ENCODE measurements at regions not wholly inside any gene's neighbourhood (a gene's known extent, or its start where the extent isn't known, plus 50 kb on each side); places are given as distances from the start of the nearest gene placed in this dataset.
"Not testable (repeated sequence)": the region's sequence is repeated elsewhere in the genome, so short reads cannot be mapped to it uniquely, and the experiment has no call there.

GRCh38 chr6:27678469-27678868 is 205.6 kb upstream of the ZNF184 start:
- DNase-seq (ENCODE audit: low read depth in 1 of 2, low spot score in 1 of 2) = no peak

GRCh38 chr6:27674882-27675281 is 202.0 kb upstream of the ZNF184 start:
- no peak for DNase-seq (ENCODE audit: low read depth in 1 of 2, low spot score in 1 of 2)

- DNase-seq (ENCODE audit: low read depth in 1 of 2, low spot score in 1 of 2) = no peak
Observed at GRCh38 chr6:27672113-27672799, 199.4 kb upstream of the ZNF184 start.

- no peak for DNase-seq (ENCODE audit: low read depth in 1 of 2, low spot score in 1 of 2)
Observed at GRCh38 chr6:27669624-27670301, 196.9 kb upstream of the ZNF184 start.

GRCh38 chr6:27669295-27669623 is 196.4 kb upstream of the ZNF184 start:
- DNase-seq (ENCODE audit: low read depth in 1 of 2, low spot score in 1 of 2) = no peak

GRCh38 chr6:27668442-27669294 is 195.8 kb upstream of the ZNF184 start:
- DNase-seq (ENCODE audit: low read depth in 1 of 2, low spot score in 1 of 2) = peak in 1 of 2 donors; percentile 19

- no peak for DNase-seq (ENCODE audit: low read depth in 1 of 2, low spot score in 1 of 2)
Observed at GRCh38 chr6:27667657-27668441, 194.9 kb upstream of the ZNF184 start.

GRCh38 chr6:27667016-27667656 is 194.2 kb upstream of the ZNF184 start:
- DNase-seq (ENCODE audit: low read depth in 1 of 2, low spot score in 1 of 2) = no peak

GRCh38 chr6:27662769-27663168 is 189.9 kb upstream of the ZNF184 start:
- DNase-seq (ENCODE audit: low read depth in 1 of 2, low spot score in 1 of 2) = no peak

GRCh38 chr6:27662212-27662611 is 189.3 kb upstream of the ZNF184 start:
- not testable (repeated sequence) for DNase-seq (ENCODE audit: low read depth in 1 of 2, low spot score in 1 of 2)

GRCh38 chr6:27653143-27653825 is 180.4 kb upstream of the ZNF184 start:
- DNase-seq (ENCODE audit: low read depth in 1 of 2, low spot score in 1 of 2) = not testable (repeated sequence)

- DNase-seq (ENCODE audit: low read depth in 1 of 2, low spot score in 1 of 2) = no peak
Observed at GRCh38 chr6:27651371-27651732, 178.4 kb upstream of the ZNF184 start.

- DNase-seq (ENCODE audit: low read depth in 1 of 2, low spot score in 1 of 2) = no peak
Observed at GRCh38 chr6:27650620-27651370, 177.9 kb upstream of the ZNF184 start.

GRCh38 chr6:27644528-27644927 is 171.6 kb upstream of the ZNF184 start:
- DNase-seq (ENCODE audit: low read depth in 1 of 2, low spot score in 1 of 2) = no peak

GRCh38 chr6:27642744-27643456 is 170.0 kb upstream of the ZNF184 start:
- DNase-seq (ENCODE audit: low read depth in 1 of 2, low spot score in 1 of 2) = no peak

- DNase-seq (ENCODE audit: low read depth in 1 of 2, low spot score in 1 of 2) = not testable (repeated sequence)
Observed at GRCh38 chr6:27635886-27636285, 163.0 kb upstream of the ZNF184 start.

- not testable (repeated sequence) for DNase-seq (ENCODE audit: low read depth in 1 of 2, low spot score in 1 of 2)
Observed at GRCh38 chr6:27633221-27633688, 160.3 kb upstream of the ZNF184 start.

GRCh38 chr6:27631609-27631916 is 158.7 kb upstream of the ZNF184 start:
- no peak for DNase-seq (ENCODE audit: low read depth in 1 of 2, low spot score in 1 of 2)
